Body of pancreas (tissue), 4 donors: ENCODE measurements at regions not wholly inside any gene's neighbourhood (a gene's known extent, or its start where the extent isn't known, plus 50 kb on each side); places are given as distances from the start of the nearest gene placed in this dataset.

Experiments used
- ATAC-seq: fragments of 150-250 bp; one replicate; pipeline ENCODE4 v1.9.1; 2016
- DNase-seq, 4 donors: peaks; one replicate each; pipeline ENCODE4 v3.0.0-alpha.2; 2019
- H3K27ac ChIP-seq, 4 donors: fragments of 200-600 bp; sonication (generic); 1 replicate in 3 of 4; 2 replicates in 1 of 4; pipeline versions ENCODE4 v1.5.1 to v1.6.1; 2016 to 2019; ENCODE audit warnings: mild to moderate bottlenecking in 1 of 4, mixed read lengths in 1 of 4, moderate library complexity in 1 of 4
- H3K27me3 ChIP-seq, 2 donors: fragments of 200-600 bp; sonication (generic); one replicate each; pipeline ENCODE4 v1.6.0; 2016; ENCODE audit warnings: mild to moderate bottlenecking in 1 of 2
- H3K36me3 ChIP-seq, 2 donors: fragments of 200-600 bp; sonication (generic); replicated peaks in 1 of 2; 2 replicates each; pipeline ENCODE4 v1.5.1; 2016; ENCODE audit warnings: low read depth in 2 of 2; ENCODE audit not compliant: insufficient read depth in 1 of 2
- H3K4me1 ChIP-seq: fragments of 200-600 bp; sonication (generic); one replicate; pipeline ENCODE4 v1.6.0; 2016
- H3K4me3 ChIP-seq, 2 donors: fragments of 200-600 bp; sonication (generic); 1 replicate in 1 of 2; 2 replicates in 1 of 2; pipeline ENCODE4 v1.5.1; 2016 to 2019
- H3K9me3 ChIP-seq, 3 donors: fragments of 200-600 bp; sonication (generic); 1 replicate in 2 of 3; 2 replicates in 1 of 3; pipeline ENCODE4 v1.5.1; 2016
- POLR2A ChIP-seq, 3 donors: fragments of 450-650 bp; IDR thresholded peaks; one replicate each; pipeline ENCODE4 v1.6.1; 2016; ENCODE audit warnings: antibody characterized with exemption in 3 of 3, mild to moderate bottlenecking in 2 of 3
- WGBS, 2 donors: methylation state at CpG; one replicate each; pipeline ENCODE4 v1.1.5; 2017; 5-methylcytosine and 5-hydroxymethylcytosine counted together
- intact Hi-C: fragments of 100-400 bp; cut with DNase I; formaldehyde crosslinking; loops from one replicate; pipeline ENCODE4 v1.15.1; 2023
- TF ChIP-seq, protein P1 (sequence below), 7 experiments: fragments of 450-650 bp in 4 of 7; fragments of 200-600 bp in 3 of 7; sonication (generic) in 3 of 7; IDR thresholded peaks; one replicate each; pipeline ENCODE4 v1.5.1; 2016 to 2019; ENCODE audit warnings: antibody characterized with exemption in 7 of 7

DNA sequence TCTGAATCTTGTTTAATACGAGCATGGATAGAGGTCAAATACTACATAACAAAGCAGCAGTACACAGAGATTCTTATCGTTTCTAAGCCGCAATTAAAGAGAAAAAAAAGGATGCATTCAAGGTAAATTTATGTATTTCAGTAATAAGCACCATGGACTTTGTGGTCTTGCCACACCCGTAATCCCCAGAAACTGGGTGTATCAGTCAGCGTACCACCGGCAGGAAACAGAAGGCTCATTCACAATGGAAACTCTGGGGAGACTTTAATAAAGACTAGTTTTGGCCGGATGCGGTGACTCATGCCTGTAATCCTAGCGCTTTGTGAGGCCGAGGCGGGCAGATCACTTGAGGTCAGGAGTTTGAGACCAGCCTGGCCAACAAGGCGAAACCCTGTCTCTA lies 81.9 kb upstream of the ZNF280D start:
- DNase-seq (no peak), ATAC-seq (no peak)
- H3K27me3 ChIP-seq: no peaks in the 10 kb centered on the region
- intact Hi-C loops: no loop called here
- 88 to 92% methylated on average over 12 of the region's 12 CpGs for WGBS, 2 donors
- no peak overlapping the region for H3K4me3 ChIP-seq
- TF ChIP-seq, protein P1, sequence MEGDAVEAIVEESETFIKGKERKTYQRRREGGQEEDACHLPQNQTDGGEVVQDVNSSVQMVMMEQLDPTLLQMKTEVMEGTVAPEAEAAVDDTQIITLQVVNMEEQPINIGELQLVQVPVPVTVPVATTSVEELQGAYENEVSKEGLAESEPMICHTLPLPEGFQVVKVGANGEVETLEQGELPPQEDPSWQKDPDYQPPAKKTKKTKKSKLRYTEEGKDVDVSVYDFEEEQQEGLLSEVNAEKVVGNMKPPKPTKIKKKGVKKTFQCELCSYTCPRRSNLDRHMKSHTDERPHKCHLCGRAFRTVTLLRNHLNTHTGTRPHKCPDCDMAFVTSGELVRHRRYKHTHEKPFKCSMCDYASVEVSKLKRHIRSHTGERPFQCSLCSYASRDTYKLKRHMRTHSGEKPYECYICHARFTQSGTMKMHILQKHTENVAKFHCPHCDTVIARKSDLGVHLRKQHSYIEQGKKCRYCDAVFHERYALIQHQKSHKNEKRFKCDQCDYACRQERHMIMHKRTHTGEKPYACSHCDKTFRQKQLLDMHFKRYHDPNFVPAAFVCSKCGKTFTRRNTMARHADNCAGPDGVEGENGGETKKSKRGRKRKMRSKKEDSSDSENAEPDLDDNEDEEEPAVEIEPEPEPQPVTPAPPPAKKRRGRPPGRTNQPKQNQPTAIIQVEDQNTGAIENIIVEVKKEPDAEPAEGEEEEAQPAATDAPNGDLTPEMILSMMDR (IDR thresholded peaks at IDR 0.05): no peak
- no peak for TF ChIP-seq POLR2A (IDR thresholded peaks at IDR 0.05)
- H3K4me1 ChIP-seq: peaks cover 14% of the 10 kb centered on the region
- no peaks in the 10 kb centered on the region for H3K9me3 ChIP-seq
- H3K36me3 ChIP-seq: no peaks in the 10 kb centered on the region
- H3K27ac ChIP-seq: no peak overlapping the region

DNA sequence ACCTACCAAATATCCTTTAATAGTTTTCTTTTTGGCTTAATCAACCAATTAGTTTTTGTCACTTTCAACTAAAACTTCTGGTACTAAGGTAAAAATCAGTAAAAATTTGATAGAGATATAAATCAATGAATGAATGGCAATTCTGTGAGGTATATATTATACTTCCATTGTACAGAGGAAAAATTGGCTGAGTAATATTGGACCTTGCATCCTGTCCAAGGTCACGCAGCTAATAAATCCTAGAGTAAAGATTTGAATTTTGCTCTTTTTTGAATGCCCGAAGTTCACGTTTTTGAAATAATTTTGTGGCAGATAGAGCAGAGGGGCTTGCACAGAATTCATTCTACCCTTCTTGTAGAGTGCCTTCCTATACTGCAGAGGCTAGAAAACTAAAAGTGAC lies 81.1 kb upstream of the ZNF280D start:
- intact Hi-C loops: no loop called here
- TF ChIP-seq, protein P1 (IDR thresholded peaks at IDR 0.05): no peak
- no peak for TF ChIP-seq POLR2A (IDR thresholded peaks at IDR 0.05)
- WGBS, 2 donors: 87 to 88% methylated on average over 3 of the region's 3 CpGs
- no peaks in the 10 kb centered on the region for H3K36me3 ChIP-seq
- H3K4me3 ChIP-seq: no peak overlapping the region
- ATAC-seq (no peak), DNase-seq (no peak)
- H3K9me3 ChIP-seq: no peaks in the 10 kb centered on the region
- H3K4me1 ChIP-seq: peaks cover 14% of the 10 kb centered on the region
- no peak overlapping the region for H3K27ac ChIP-seq
- H3K27me3 ChIP-seq: no peaks in the 10 kb centered on the region

DNA sequence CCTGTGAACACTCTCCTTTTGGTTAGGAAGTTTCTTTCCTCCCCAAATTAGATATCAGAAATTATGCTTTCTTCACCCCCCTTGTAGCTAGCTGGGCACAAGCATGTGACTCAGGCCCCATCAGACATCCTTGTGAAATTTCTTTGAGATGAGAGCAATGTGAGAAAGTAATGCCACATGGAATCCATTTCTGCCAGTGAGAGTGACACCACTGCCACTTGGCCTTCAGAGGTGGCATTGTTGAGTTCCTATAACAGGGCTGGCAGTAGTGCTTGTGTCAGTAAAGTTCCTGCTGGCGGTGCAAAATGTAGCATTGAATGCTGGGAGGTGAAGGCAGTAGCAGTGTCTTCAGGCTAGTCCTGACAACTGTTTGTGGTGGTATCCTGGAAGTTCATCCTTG lies 80.7 kb upstream of the ZNF280D start:
- no peak overlapping the region for H3K4me3 ChIP-seq
- no peak for DNase-seq
- ATAC-seq: no peak
- peaks cover 14% of the 10 kb centered on the region for H3K4me1 ChIP-seq
- 0% methylated on average over 1 of the region's 1 CpG for WGBS, 2 donors
- H3K36me3 ChIP-seq: no peaks in the 10 kb centered on the region
- no peak overlapping the region for H3K27ac ChIP-seq
- H3K9me3 ChIP-seq: no peaks in the 10 kb centered on the region
- intact Hi-C loops: no loop called here
- TF ChIP-seq, protein P1 (IDR thresholded peaks at IDR 0.05): no peak
- TF ChIP-seq POLR2A (IDR thresholded peaks at IDR 0.05): no peak
- H3K27me3 ChIP-seq: no peaks in the 10 kb centered on the region

DNA sequence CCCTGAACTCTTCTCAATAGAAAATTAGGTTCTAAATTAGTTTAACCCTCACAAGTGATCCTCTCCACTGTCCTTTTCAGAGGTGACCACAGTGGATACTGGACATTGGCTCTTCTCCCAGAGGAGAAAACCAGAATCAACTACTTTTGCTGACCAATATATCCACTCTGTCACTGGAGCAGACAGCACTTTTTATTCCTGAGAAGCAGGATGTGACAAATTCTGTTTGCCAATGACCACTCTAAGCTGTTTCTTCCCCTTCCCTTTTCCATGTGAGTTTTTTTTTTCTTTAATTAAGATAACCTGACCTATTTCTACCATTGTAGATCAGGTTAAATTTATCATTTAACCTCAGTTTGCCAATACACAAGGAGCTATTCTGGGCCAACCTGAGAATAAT lies 79.7 kb upstream of the ZNF280D start:
- no peak for DNase-seq
- Histone ChIP-seq H3K4me1 (peaks cover 14% of the 10 kb centered on the region), H3K4me3 (no peak overlapping the region), H3K9me3 (peaks cover 0 to 4% (median 0%) of the 10 kb centered on the region in 3 donors), H3K36me3 (no peaks in the 10 kb centered on the region), H3K27me3 (no peaks in the 10 kb centered on the region), H3K27ac (no peak overlapping the region)
- TF ChIP-seq, protein P1 (IDR thresholded peaks at IDR 0.05): no peak
- TF ChIP-seq POLR2A (IDR thresholded peaks at IDR 0.05): no peak
- intact Hi-C loops: no loop called here
- ATAC-seq: no peak

DNA sequence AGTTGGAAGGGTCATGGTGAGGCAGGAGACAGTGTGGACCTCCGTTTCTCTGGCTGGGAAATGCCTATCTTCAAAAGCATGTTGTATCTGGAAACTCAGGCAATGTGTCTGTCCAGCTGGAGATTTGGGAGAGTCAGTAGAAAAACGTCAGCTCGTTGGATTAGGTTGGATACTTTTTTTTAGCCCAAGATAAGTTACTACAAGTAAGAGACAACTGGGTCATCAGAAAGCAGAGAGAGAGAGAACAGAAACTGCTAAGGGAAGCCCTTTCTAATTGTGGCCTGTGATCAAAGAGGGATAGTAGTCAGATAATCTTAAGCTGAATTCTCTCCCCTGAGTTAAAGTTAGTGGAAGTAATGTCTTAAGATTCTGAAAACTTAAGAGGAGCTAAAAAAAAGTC lies 78.9 kb upstream of the ZNF280D start:
- 21 to 31% methylated on average over 3 of the region's 3 CpGs for WGBS, 2 donors
- ATAC-seq (no peak), DNase-seq (no peak)
- Histone ChIP-seq H3K4me1 (peaks cover 14% of the 10 kb centered on the region), H3K27me3 (no peaks in the 10 kb centered on the region), H3K27ac (peak overlapping the region in 1 of 4 donors; percentile 37), H3K4me3 (no peak overlapping the region), H3K36me3 (no peaks in the 10 kb centered on the region), H3K9me3 (peaks cover 0 to 9% (median 0%) of the 10 kb centered on the region in 3 donors)
- intact Hi-C loops: no loop called here
- TF ChIP-seq, protein P1 (IDR thresholded peaks at IDR 0.05): no peak
- TF ChIP-seq POLR2A (IDR thresholded peaks at IDR 0.05): no peak
